ENCODE measurements at regions not wholly inside any gene's neighbourhood (a gene's known extent, or its start where the extent isn't known, plus 50 kb on each side); places are given as distances from the start of the nearest gene placed in this dataset.

- Histone ChIP-seq H3K9me3 (ENCODE audit: low read depth, low read length) (no peaks in the 10 kb centered on the region), H3K27ac (ENCODE audit: low read depth, low read length) (no peak overlapping the region), H3K4me2 (ENCODE audit: insufficient read depth, low read length) (no peak overlapping the region), H3K4me3 (ENCODE audit: insufficient read depth, low read length) (no peak overlapping the region), H4K20me1 (ENCODE audit: insufficient read depth, low read length) (no peaks in the 10 kb centered on the region), H3K79me2 (ENCODE audit: insufficient read depth, low read length) (no peaks in the 10 kb centered on the region), H3K36me3 (ENCODE audit: insufficient read depth, low read length) (no peaks in the 10 kb centered on the region), H3K4me1 (ENCODE audit: insufficient read depth, low read length) (no peaks in the 10 kb centered on the region), H2AFZ (ENCODE audit: low read length) (no peak overlapping the region), H3K27me3 (ENCODE audit: insufficient read depth, low read length) (no peaks in the 10 kb centered on the region)
- TF ChIP-seq, protein P1, sequence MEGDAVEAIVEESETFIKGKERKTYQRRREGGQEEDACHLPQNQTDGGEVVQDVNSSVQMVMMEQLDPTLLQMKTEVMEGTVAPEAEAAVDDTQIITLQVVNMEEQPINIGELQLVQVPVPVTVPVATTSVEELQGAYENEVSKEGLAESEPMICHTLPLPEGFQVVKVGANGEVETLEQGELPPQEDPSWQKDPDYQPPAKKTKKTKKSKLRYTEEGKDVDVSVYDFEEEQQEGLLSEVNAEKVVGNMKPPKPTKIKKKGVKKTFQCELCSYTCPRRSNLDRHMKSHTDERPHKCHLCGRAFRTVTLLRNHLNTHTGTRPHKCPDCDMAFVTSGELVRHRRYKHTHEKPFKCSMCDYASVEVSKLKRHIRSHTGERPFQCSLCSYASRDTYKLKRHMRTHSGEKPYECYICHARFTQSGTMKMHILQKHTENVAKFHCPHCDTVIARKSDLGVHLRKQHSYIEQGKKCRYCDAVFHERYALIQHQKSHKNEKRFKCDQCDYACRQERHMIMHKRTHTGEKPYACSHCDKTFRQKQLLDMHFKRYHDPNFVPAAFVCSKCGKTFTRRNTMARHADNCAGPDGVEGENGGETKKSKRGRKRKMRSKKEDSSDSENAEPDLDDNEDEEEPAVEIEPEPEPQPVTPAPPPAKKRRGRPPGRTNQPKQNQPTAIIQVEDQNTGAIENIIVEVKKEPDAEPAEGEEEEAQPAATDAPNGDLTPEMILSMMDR (IDR thresholded peaks at IDR 0.05; ENCODE audit: extremely low read depth, low read depth, low read length) = no peak
- DNase-seq (ENCODE audit: insufficient read length, low spot score, missing footprints) = no peak
Measured at GRCh38 chr4:180949424-180950213, 1293.6 kb upstream of the TENM3 start.

DNA sequence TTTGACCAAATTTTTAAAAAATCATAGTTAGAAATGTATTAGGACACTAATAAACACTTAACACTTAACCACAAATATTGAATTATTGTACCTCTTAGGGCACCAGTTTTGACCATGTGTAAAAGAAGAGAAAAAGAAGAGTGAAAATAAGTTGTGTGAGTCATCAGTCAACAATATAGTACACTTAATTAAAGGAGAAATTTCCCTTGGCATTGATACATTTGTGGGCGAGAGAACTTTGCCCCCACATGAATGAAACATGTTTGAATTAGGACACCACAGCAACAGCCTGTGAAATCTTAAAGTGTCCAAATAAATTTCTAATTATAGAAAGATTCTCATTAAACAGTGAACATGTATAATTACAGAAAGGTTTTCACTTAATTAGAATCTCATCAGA, 1292.8 kb upstream of the TENM3 start:
- Histone ChIP-seq H3K9me3 (ENCODE audit: low read depth, low read length) (no peaks in the 10 kb centered on the region), H3K27me3 (ENCODE audit: insufficient read depth, low read length) (no peaks in the 10 kb centered on the region), H2AFZ (ENCODE audit: low read length) (no peak overlapping the region), H3K4me2 (ENCODE audit: insufficient read depth, low read length) (no peak overlapping the region), H3K4me3 (ENCODE audit: insufficient read depth, low read length) (no peak overlapping the region), H3K27ac (ENCODE audit: low read depth, low read length) (no peak overlapping the region), H3K36me3 (ENCODE audit: insufficient read depth, low read length) (no peaks in the 10 kb centered on the region), H3K4me1 (ENCODE audit: insufficient read depth, low read length) (no peaks in the 10 kb centered on the region), H3K79me2 (ENCODE audit: insufficient read depth, low read length) (no peaks in the 10 kb centered on the region), H4K20me1 (ENCODE audit: insufficient read depth, low read length) (no peaks in the 10 kb centered on the region)
- TF ChIP-seq, protein P1 (IDR thresholded peaks at IDR 0.05; ENCODE audit: extremely low read depth, low read depth, low read length) = no peak
- no peak for DNase-seq (ENCODE audit: insufficient read length, low spot score, missing footprints)

GRCh38 chr4:180951312-180951711, 1291.9 kb upstream of the TENM3 start:
- Histone ChIP-seq H3K4me1 (ENCODE audit: insufficient read depth, low read length) (no peaks in the 10 kb centered on the region), H3K4me3 (ENCODE audit: insufficient read depth, low read length) (no peak overlapping the region), H3K36me3 (ENCODE audit: insufficient read depth, low read length) (no peaks in the 10 kb centered on the region), H3K27me3 (ENCODE audit: insufficient read depth, low read length) (no peaks in the 10 kb centered on the region), H3K79me2 (ENCODE audit: insufficient read depth, low read length) (no peaks in the 10 kb centered on the region), H2AFZ (ENCODE audit: low read length) (no peak overlapping the region), H3K9me3 (ENCODE audit: low read depth, low read length) (no peaks in the 10 kb centered on the region), H4K20me1 (ENCODE audit: insufficient read depth, low read length) (no peaks in the 10 kb centered on the region), H3K4me2 (ENCODE audit: insufficient read depth, low read length) (no peak overlapping the region), H3K27ac (ENCODE audit: low read depth, low read length) (no peak overlapping the region)
- TF ChIP-seq, protein P1 (IDR thresholded peaks at IDR 0.05; ENCODE audit: extremely low read depth, low read depth, low read length) = no peak
- no peak for DNase-seq (ENCODE audit: insufficient read length, low spot score, missing footprints)

DNA sequence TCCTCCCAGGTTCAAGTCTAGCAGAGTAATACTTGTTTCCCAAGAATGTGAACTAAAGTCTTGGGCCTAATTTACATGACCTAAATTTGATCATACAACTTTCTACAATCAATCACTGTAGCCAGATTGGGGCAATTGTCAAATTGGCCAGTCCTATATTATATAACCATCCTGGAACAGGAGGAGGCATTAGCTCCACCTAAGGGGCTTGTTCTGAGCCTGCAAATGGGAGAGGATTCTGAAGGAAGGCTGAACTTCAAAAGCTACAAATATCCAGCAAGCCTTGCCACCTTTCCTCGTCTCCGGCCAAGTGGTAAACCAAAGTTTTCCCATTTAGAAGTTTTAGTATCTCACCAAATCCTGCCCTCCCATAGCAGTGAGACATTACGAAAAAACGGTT, 1289.6 kb upstream of the TENM3 start:
- no peaks in the 10 kb centered on the region for H3K79me2 ChIP-seq (ENCODE audit: insufficient read depth, low read length)
- no peaks in the 10 kb centered on the region for H3K27me3 ChIP-seq (ENCODE audit: insufficient read depth, low read length)
- peak; percentile 60 for DNase-seq (ENCODE audit: insufficient read length, low spot score, missing footprints)
- H4K20me1 ChIP-seq (ENCODE audit: insufficient read depth, low read length) = no peaks in the 10 kb centered on the region
- H3K36me3 ChIP-seq (ENCODE audit: insufficient read depth, low read length) = no peaks in the 10 kb centered on the region
- H3K9me3 ChIP-seq (ENCODE audit: low read depth, low read length) = no peaks in the 10 kb centered on the region
- H3K4me3 ChIP-seq (ENCODE audit: insufficient read depth, low read length) = no peak overlapping the region
- H3K4me1 ChIP-seq (ENCODE audit: insufficient read depth, low read length) = no peaks in the 10 kb centered on the region
- H2AFZ ChIP-seq (ENCODE audit: low read length) = no peak overlapping the region
- TF ChIP-seq, protein P1 (IDR thresholded peaks at IDR 0.05; ENCODE audit: extremely low read depth, low read depth, low read length) = peak; percentile 23
- H3K27ac ChIP-seq (ENCODE audit: low read depth, low read length) = no peak overlapping the region
- no peak overlapping the region for H3K4me2 ChIP-seq (ENCODE audit: insufficient read depth, low read length)
